LHCN-M2 (cell line): ENCODE measurements at regions not wholly inside any gene's neighbourhood (a gene's known extent, or its start where the extent isn't known, plus 50 kb on each side); places are given as distances from the start of the nearest gene placed in this dataset.
A peak's percentile ranks its signal among the peaks of the same experiment; 100 is the strongest.

Experiments used
- DNase-seq: peaks from one replicate; pipeline ENCODE4 v3.0.0-alpha.2; 2012; ENCODE audit warnings: low read depth

DNA sequence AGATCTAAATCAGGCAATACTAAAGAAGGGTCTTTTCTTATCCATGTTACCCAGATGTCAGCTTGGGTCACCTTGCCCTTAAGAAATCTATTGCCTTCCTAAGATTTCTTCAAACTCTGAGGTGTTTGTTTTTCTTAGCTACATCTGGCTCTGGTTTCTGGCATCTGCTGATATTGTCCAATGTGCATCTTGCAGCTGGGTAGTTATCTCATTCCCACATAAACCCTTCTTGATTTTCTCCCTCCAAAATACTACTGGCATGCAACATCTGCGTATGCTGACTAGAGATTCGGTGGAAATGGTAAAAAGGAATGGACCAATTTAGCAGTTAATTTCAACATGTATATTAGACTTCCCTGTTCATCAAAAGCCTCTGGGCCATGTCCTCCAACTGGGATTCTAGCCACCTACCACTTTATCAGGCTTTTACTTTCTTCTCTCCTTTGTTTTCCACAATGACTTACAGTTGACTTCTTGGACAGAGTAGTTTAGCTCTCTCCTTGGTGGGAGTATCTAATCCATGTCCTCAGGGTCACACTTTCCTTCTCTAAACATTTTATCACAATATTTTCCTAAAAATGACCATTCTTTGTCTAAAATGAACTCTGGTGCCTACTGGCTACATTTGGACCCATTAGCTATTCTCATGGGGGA, 324.8 kb upstream of the FAR2 start:
- no peak for DNase-seq

DNA sequence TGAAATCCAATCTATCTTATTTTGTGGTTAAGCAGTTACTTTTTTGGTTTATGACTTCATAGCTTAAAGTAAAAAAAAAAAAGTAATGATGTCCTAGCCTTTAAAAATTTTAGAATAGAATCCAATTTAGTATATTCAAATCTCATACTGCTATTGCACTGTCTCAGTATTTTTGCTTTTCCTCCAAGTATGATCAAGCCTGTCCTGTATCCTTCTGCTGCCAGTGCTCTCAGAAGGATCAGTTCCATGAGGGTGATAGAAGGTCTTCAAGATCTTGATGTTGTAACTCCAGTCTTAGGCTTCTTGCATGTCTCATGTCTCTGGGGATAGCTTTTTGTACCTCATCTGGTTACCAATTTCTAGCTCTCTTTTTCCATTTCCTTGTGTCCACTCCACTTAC, 324.2 kb upstream of the FAR2 start:
- no peak for DNase-seq

DNA sequence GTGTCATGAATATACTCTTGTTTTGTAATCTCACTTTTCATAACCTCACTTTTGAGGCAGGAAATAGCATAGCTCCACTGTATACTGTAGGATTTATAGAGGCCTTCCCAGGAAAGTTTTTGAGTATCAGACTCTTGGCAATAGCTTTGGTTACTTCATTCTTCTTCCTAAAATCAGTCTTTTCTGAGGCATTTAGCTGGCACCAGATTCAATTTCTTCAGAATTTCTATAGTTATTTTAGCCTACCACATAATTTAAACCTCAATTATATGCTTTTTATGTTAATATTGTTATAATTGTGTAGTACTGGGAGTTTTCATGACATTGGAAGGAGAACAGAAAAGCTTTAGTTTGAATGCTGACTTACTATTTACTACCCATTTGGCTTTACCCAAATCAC, 322.3 kb upstream of the FAR2 start:
- no peak for DNase-seq

DNA sequence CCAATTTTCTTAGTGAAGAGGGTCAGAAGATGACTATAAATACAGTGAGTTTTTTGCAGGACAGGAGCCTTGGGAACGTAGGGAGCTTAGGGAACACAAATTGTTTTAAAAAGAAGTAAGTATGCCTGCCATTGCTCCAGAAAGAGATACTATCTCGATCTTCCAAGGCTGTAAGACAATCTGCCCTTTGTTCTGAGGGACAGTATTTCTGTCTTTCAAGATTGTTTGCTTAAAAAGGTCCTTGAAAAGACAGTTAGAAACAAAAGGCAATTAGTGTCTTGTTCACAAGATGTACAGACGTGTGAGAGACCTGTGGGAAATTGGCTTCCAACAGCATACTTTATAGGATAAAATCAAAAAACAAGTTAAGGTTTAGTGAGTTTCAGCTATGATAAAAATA, 321.2 kb upstream of the FAR2 start:
- DNase-seq = no peak

DNA sequence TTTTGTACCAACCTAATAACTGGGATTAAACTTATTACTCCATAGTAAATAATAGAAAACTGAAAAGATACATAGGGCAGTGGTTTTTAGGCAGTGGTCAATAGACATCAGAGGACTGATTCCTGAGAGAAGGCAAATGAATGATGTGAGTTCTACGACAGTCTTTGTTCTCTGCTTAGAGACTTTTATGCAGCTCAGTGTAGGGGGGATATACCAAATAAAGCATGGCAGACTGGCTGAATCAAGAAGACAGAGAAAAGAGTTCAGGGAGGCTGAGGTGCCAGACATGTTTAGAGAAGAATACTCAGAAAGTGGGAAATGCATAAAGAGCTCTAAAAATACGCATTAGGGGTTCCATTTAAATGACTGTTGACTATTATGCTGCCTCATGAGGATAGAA, 320.8 kb upstream of the FAR2 start:
- DNase-seq = no peak

DNA sequence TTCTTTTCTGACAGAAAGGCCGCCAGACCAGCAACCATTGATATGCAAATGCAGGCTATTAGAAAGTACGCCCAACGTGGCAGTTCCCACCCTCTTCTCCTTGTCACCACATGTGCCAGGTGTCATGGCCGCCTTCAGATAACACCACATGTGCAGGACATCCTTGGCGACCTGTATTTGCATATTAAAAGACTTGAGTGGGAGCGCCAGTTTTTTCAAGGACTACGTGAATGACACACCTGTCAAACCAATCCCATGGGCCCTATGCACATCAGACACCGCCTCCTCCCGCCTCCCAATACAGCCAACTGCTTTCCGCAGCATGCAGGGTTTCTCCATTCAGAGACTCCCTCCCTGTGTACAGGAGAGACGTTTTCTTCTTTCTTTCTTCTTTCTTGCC, 318.6 kb upstream of the FAR2 start:
- no peak for DNase-seq

DNA sequence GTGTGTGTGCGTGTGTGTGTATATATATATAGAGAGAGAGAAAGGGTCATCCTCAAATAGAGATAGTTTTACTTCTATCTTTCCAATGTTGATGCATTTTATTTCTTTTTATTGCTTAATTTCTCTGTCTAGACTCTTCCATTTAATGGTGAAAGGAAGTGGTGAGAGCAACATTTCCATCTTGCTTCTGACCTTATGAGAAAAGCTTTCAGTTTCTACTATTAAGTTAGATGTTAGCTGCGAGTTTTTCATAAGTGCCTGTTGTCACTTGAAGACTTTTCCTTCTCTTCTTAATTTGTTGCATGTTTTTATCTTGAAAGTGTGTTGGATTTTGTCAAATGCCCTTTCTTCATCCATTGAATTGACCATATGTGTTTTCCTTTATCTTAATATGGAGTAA, 304.4 kb upstream of the FAR2 start:
- no peak for DNase-seq

DNA sequence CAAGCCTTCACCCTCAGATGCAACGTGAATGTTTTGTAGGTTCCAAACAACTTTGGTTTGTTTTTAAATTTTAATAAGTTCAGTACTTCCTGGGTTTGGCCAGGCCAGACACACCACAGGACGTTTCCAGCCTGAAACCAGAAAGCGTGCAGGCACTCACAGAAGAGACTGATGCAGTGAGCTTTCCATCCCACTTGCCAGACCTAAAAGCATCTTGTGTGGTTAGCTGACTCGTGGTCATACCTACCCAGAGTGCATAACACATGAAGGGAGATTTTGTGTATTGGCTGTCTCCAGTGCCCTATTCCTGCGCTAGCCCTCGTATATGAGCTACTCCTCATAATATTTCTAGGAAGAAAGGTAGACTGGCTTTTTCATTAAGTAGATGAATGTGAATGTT, 297.3 kb upstream of the FAR2 start:
- no peak for DNase-seq

DNA sequence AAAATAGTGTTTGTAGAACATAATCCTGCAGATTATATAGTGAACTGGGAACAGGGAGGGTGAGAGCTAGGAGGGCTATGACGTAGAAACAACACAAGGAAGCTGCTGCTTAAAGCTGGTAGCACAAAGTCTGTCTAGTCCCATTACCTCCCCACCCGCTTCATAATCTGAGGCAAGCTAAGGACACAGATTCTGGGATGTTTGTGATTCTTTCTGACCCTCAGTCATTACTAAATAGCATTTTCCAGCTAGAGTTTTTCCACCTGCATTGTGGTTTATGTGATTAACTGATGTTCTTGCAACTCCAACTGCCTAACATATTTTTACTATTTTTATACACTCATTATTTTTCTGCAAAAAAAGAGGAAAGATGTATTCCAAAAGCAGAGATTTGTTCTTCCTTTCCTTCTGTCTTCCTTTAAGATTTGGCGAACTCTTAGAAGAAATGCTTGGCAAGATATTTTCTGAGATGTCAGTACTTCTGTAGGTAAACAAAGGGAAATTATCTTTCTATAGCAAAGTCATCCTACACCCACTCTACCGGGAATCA, 293.2 kb upstream of the FAR2 start:
- DNase-seq = no peak

DNA sequence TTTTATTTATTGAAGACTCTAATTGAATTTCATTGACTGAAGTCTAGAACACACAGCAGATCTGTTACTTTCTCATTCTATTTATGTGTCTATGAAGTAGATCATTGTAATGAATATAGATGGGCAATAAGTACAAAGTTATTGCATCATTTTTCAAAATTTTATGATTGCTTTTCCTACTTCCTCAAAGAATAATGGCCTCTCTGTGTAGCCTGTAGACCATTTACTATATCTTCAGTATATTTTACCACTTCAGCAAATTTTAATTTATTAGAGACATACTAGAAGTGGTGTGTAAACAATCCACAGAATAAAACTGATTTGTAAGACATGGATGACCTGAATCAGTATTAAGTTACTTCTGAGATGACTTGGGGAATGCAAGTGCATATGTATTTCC, 291.7 kb upstream of the FAR2 start:
- no peak for DNase-seq

DNA sequence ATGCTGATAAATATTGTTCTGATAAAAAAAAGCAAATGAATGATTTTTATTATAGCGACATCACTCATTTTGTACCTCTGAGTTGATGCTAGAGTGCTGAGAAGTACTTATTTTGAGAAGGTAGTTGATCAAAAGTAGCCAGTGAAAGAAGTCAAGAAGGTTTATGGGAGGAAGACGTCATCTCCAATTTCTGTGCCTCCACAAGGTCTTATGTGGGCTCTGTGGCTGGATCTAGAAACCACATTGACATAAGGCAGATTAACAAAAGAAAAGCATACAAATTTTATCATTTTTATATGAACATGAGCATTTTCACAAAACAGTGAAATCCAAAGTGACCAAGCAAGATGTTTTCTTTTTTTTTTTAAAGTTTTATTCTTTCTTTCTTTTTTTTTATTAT, 289.5 kb upstream of the FAR2 start:
- DNase-seq = no peak

DNA sequence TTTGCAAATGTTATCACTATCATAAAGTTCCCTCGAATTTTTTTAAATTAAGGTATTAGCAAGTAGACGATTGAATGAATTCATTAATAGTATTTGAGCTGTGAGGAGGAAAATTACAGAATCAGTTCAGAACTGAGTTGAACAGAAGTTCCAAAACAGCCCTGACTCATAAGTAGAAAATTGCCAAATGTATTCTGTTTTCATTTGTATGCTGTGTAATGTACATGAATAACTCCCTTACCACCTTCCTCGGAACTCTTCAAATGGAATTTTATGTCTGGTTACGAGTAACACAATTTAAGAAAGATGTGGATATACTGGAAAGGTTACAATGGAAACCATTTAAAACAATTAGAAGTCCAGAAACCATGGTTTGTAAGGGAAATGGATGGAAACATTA, 283.3 kb upstream of the FAR2 start:
- DNase-seq = no peak

DNA sequence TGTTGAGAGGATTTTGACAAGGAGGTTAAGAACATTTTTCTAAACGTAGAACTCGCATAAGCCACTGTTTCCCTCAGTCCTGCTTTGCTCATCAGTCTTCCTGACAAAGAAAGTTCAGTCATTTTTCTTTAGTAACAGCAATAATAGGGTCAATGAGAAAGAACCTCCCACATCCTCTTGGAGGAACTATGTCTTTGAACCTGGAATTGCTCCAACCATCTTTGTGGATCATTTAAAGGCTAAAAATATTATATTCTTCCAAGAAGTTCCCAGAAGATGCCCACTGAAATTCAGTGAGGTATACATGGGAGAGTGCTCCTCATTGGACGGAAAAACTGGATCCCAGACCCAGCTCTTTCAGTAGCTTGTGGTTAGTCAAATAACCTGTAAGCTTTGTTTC, 282.8 kb upstream of the FAR2 start:
- no peak for DNase-seq

DNA sequence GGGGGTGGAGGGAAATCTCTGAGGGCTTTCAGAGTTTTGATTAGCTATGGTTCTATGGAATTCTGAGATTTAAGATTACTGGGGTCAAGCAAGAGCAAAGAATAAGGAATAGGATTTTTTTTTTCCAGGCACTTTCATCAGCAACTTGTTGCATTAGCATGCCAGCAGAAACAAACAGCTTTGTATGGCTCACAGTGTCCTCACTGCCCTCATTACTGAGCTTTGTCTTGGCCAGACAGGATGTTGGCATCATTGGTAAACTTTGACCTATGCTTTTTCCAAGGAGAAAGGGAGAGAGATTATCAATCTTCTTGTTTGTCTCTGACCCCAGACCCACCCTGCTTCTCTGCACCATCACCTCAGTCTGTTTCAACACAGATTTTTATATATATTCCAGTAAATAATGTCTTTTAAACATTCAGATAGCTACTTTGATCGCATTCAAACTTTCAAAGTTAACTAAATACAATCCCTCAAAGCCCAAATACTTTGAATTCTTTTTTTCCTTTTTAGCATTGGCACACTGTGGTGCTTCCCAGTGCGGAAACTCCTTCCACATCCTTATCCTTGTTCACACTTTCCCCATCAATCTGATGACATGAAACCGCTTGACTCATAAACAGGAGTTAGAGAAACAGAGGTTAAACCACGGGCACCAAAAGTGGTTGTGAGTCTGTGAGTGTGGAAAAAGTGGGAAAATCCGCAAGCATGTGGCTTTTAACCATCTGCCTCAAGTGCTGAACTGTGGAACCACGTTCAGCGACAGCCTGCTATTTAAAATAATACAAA, 282.2 kb upstream of the FAR2 start:
- no peak for DNase-seq

DNA sequence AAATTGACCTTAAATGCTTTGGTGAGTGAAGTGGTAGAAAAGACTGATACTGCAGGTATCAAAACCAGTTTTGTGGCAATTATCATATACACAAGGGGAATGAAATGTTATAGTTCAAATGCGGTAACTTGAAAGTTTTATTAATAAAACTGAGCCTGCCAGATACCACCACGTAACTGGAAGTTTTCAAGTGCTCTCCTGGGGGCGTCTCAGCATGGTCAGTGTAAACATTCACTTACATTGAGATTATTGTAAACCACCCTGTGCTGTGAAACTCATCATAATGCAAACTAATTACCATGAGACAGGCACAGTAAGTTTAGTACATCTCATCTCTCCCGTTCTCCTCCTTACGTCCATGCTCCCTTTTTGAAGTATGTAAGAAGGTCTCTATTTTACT, 280.7 kb upstream of the FAR2 start:
- DNase-seq = no peak

DNA sequence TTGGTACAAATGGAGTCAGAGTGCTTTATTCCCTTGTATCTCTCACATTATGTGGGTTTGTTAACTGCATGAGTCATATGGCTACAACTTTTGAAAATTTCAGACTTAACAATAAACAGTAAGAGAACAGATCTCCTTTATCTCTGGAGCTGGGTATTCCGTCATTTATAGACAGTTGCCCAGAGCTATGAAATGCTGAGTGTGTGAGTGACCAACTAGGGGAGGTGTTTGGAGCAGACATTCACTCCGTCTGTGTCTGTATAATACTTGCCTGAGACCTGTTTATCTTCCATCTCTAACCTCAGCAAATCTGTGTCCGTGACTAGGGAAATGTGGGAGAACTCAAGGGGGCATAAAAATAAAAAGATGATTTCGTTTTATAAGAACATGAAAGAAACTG, 279.9 kb upstream of the FAR2 start:
- DNase-seq = peak; percentile 5

DNA sequence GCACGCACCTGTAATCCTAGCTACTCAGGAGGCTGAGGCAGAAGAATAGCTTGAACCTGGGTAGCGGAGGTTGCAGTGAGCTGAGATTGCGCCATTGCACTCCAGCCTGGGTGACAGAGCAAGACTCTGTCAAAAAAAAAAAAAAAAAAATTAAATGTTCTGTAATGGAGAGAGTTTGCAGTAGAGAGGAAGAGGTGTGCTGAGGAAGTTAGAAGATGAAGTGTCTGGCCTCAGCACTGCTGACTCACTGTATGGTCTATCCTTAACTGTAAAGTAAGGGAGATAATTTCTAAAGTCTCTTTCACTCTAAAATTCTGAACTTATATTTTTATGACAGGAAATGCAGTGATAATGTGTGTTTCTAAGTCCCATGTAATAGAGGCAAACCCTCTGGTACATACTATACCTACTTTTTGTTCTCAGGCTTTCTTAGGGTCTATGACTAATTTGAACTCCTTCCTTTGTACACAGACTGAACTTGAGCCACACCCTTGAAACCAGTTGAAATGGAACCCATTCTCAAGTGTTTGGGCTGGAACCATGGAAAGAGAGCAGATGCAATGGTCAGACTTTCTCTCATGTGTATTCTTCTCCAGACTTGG, 278.1 kb upstream of the FAR2 start:
- no peak for DNase-seq

DNA sequence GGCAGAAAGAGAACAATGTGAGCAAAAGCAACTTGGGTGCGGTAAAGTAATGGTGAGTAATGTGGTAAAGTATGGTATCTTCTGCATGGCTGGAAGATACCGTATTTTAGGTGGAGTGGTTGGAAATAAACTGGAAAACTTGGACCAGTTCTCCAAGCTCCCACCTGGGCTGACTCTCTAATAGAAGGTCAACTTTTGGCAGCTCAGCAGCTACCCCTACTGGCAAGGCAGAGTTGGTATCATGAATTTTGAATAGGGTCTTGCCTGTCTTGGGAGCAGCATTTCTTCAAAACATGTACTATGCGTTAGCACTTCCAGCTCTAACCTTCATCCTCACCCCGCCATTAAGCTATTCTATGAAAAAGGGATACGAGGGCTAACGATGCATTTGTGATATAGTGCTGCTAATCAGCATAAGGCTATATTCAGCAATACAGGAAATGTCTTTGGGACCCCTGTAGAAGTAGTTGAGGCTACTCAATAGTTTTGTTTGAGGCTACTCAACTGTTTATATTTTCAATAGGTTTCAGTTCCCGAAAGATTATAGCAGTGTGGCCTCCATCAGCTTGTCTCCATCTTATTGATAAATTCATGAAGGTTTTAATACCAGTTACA, 276.3 kb upstream of the FAR2 start:
- peak; percentile 44 for DNase-seq

DNA sequence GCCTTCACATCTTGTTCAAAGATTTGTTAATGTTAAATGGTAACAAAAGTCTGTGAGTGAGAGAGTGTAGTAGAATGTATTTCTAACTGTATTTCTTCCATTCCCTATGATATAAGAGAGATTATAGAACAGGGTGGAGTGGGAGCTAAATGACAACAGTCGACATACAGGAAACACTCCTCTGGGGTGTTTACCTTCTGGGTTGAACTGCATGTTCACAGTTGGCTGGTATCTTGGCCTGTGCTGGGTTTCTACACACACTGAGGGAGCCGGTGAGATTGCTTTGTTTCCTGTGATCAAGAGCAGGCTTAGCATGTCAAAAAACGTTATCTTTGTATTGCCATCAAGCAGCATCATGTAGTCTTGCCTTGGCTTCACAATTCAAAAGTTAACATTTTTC, 274.3 kb upstream of the FAR2 start:
- DNase-seq = no peak

DNA sequence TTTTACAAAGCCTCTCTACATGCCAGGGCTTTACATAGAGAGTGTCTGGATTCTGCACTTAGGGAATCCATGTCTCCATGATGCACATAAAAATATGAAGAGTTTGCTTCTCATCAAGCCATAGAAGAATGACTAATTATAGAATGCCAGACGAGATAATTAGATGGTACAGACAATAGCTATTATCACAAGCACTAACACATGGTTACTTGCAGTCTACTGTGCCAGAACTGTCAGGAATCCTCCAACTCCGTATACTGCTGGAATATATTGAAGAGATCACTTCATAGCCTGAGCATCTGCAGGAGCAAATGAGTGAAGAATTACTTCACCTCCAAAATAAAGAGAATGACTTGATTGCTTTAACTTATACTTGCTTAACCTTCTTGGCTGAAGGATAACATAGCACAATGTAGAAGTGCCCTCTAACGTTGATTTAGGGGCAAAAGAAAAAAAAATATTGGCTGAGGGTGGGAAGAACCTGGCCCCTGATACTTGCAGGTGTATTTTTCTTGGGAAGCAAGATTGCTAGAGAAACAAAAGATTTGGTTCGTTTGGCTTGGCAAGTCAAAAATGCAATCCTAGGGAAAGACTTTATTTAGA, 272.8 kb upstream of the FAR2 start:
- DNase-seq = no peak

DNA sequence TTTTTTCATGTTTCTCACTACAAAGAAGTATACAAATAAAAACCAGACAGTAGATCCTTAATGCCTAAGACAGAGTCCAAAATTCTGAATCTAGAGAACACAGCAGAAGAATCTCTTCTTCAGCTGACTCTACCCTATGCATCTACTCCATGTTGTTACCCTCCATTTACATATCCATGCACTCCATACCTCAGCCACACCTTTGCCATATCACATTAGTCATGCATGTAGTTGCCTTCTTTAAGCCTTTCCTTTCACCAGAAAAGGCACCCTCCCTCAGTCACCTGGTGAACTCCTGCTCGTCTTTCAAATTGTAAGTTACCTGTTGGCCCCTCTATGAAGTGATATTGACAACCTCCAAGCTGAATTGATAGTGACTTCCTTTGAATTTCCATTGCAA, 271.2 kb upstream of the FAR2 start:
- DNase-seq = no peak

DNA sequence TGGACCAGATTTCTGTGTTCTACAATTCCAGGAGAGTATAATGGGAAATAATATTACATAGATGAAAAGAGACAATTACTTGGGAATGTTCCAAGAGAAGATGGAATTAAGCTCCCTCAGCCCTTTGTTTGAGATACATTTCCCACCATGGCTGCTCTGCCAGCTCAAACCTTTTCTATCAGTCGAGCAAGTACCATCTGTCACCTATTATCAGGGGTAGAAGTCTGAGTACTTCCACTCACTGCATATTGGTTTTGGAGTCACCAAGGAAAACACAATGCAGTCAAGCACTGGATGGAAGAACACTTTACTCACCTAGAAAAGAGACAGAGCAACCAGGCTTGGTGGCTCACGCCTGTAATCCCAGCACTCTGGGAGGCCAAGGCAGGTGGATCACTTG, 270.4 kb upstream of the FAR2 start:
- DNase-seq = no peak
